Cortex of kidney (tissue), 1 donor: ENCODE measurements at regions not wholly inside any gene's neighbourhood (a gene's known extent, or its start where the extent isn't known, plus 50 kb on each side); places are given as distances from the start of the nearest gene placed in this dataset.
"Not testable (repeated sequence)": the region's sequence is repeated elsewhere in the genome, so short reads cannot be mapped to it uniquely, and the experiment has no call there.

Source experiments
- DNase-seq: peaks from one replicate; lab custom pipeline; 2025; lab: John Stamatoyannopoulos, UW

DNA sequence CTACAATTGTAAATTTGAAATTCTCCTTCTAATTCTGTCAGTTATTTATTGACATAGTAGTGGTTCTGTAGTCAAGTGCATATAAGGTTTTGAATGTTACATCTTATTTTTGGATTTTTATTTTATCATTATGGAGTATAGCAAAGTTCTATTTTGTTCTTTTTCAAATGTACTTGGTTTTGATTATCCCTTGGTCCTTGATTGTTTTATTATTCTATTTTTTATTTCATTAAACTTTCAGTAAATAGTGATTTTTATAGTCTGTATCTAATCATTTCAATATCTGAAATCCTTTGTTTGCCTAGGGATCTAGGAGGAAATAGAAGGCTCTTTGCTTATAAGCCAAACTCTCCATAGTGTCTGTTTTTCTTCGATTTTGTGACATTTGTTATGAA lies 87.8 kb downstream of the HFE start:
- no peak for DNase-seq

DNA sequence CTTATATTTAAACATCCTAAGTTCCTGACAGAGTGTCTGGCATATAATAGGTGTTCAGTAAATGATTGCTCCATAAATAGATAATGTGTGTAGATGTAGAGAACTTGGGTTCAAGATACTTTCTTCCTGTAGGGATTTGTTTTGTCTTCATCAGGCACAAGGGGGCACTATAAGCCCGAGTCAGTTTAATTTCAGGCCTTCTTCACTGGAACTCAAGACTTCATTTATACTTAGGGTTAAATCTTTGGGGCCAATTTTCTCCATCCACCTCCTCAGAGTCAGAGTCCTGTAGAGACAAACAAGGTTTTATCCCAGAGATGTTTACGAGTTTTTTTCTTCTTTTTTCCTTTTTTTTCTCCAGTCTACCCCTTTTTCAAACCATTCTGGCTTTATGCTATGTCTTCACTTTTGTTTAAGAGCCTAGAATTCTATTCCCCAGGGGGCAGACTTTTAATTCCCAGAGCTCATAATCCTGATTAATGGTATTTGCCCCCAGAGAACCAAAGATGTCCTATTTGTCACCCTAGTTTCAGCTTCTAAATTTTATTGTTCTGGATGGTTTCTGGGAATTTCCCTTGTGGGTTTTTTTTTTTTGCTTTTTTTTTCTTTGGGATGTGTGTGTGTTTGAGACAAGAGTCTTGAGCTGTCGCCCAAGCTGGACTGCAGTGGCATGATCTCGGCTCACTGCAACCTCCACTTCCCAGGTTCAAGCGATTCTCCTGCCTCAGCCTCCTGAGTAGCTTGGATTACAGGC lies 88.4 kb downstream of the HFE start:
- no peak for DNase-seq

DNA sequence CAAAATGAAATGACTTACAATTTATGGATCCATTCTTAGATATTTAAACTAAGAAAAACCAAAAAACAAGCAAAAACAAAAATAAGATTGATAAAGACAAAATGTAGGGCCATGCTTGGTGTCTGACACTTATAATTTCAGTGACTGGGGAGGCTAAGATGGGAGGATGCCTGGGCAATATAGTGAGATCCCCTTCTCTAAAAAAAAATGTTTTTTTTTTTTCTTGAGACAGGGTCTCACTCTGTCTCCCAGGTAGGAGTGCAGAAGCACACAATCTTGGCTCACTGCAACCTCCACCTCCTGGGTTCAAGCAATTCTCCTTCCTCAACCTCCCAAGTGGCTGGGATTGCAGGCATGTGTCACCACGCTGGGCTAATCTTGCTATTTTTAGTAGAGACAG lies 92.4 kb downstream of the HFE start:
- DNase-seq = no peak

DNA sequence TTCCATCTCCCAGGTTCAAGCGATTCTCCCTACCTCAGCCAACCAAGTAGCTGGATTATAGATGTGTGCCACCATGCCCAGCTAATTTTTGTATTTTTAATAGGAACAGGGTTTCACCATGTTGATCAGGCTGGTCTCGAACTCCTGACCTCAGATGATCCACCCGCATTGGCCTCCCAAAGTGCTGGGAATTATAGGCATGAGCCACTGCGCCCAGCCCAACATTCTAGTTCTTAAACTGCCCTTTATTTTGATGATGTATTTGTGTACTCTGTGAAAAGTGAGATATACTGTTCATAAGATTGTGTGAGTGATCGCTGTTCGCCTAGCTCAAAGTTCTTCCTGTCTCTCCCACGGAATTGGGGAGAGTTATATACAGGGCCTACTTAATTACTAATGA lies 93.1 kb downstream of the HFE start:
- no peak for DNase-seq

DNA sequence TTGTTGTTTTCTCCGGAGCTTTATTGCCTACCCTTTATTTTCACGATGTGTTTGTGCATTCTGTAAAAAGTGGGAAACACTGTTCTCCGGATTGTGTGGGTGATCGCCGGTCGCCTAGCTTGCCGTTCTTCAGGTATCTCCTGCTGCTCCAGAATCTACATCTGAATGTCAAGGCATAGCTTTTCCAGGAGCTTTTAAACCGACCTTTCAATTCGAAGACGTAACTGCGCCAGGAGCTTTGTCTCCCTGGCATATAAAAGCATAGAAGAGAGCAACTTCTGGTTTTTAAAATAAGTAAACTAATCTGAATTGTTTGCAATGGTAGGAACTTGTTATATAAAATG lies 96.0 kb downstream of the HFE start:
- DNase-seq = no peak

DNA sequence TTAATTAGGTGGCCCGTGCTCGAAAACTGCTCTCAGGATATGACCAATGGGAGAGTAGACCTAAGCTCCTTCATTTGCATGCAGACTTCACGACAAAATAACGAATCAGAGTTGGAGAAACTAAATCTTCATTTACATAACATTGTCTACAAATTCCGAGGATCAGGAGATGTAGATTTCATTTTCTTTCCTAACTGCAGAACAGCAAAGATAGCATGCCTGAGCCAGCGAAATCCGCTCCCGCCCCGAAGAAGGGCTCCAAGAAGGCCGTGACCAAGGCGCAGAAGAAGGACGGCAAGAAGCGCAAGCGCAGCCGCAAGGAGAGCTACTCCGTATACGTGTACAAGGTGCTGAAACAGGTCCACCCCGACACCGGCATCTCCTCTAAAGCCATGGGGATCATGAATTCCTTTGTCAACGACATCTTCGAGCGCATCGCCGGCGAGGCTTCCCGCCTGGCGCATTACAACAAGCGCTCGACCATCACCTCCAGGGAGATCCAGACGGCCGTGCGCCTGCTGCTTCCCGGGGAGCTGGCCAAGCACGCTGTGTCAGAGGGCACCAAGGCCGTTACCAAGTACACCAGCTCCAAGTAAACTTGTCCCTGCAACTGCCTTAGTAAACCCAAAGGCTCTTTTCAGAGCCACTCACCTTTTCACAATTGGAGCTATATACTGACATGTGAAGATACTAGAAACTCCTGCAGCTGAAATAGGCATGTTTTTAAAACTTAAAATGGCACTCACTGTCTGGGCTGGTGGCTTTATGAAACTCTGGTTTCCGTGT lies 96.5 kb downstream of the HFE start:
- no peak for DNase-seq

DNA sequence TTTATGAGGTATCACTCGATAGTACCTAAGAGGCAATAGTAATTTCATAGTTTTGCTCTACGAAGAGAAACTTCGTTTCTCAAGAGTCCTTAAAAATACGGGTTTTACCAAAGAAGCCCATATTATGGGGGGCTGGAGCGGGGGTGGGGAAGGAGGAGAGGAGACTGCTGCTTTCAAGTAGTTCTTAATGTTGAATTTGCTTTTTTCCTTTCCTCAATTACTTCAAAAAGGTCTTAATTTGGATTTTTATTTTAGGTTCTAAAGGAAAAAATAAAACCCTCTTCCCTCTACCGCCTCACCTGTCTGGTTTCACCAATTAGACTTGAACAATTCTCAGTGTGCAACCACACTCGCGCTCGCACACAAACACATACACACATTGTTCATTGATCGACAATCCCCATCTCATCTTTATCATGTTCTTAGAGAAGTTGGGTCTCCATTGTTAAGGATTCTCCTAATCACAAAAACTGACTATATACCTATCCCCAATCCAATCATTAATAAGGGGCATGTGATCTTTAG lies 97.2 kb downstream of the HFE start:
- DNase-seq = no peak

DNA sequence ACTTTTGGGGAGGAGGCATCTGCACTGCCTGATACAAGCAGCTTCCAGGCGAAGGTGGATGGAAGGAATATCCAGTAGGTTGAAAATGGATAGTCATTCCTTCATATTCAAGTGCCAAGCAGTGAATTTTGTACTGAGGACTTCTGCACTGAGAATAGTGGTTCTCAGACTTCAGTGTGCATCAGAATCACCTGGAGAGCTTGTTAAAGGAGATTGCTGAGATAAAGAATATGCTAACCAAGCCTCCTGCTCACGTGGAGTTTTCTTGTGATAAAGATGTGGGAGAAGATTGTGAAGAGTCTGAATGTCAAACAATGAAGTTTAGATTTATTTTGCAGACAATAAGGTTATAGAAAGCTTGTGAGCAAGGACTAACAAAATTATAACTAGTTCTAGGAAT lies 97.8 kb downstream of the HFE start:
- DNase-seq = no peak

DNA sequence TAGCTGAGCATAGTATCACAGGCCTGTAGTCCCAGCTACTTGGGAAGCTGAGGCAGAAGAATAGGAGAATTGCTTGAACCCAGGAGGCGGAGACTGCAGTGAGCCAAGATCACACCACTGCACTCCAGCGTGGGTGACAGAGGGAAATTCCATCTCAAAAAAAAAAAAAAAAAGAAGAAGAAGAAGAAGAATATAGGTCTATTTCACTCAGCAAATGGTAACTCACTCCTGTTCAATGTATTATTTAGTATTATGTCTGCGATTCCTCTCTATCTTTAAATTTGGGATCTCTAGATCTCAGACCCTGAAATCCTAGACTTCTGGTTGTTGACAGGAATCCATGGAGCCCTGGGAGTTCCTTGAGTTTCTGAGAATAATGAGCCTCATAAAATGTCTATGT lies 98.6 kb downstream of the HFE start:
- no peak for DNase-seq

DNA sequence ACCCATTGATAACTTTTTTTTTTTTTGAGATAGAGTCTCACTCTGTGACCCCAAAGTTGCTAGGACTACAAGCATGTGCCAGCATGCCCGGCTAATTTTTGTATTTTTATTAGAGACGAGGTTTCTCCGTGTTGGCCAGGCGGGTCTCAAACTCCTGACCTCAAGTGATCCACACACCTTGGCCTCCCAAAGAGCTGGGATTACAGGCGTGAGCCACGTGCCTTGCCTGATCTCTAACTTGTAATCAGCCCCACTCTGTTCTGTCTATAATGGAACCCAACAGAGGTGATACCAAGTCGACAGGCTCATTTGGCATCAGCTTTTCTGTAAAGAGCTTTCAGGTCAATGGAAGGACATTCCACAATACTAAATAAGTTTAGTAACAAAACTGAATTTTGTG lies 99.4 kb downstream of the HFE start:
- DNase-seq = no peak

DNA sequence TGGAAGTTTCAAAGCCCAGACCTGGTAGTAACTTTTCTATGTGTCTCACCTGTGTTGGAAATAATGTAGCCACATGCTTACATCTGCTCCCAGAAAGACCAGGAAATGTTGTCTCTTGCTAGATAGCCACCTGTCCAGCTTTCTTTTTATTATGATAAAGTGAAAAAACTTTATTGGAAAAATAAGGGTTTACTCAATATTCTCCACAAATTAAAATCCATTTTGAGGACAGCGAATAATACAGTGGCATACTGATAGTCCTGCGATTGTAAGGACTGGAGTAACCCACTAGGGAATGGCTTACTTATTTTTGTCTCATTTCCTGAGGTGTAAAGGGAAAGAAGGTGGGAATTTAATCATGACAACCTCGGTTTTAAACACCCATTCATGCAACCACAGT lies 100.1 kb downstream of the HFE start:
- DNase-seq = no peak

DNA sequence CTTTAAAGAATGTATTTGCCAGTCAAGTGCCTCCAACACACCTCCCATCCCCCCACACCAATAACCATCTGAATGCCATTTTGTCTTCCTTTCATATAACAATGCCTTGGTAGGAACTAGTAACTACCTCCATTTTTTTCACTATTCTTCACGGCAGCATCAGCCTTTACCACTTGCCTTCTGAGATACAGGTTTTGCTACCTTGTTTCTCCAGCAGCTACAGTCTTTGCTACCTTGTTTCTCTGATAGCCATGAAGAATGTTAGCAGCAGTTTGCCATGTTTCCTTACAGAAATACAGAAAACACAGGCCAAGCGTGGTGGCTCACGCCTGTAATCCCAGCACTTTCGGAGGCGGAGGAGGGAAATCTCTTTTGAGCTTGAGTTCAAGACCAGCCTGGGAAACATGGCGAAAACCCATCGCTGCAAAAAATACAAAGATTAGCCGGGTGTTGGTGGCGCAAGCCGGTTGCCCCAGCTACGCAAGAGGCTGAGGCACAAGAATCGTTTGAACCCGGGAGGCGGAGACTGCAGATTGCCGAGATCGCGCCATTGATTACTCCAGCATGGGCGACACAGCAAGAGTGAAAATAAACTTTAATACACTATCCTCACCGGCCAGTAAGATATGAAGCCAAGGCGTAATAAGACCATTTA lies 100.9 kb downstream of the HFE start:
- DNase-seq = no peak

DNA sequence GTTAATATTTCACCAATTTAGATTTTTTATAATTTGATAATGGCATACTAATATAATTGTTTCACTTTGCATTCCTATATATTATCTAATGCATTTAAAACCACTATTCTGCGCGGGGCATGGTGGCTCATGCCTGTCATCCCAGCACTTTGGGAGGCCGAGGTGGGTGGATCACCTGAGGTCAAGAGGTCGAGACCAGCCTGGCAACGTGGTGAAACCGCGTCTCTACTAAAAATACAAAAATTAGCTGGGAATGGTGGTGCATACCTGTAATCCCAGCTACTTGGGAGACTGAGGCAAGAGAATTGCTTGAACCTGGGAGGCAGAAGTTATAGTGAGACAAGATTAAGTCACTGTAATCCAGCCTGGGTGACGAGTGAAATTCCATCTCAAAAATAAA lies 104.3 kb downstream of the HFE start:
- not testable (repeated sequence) for DNase-seq

DNA sequence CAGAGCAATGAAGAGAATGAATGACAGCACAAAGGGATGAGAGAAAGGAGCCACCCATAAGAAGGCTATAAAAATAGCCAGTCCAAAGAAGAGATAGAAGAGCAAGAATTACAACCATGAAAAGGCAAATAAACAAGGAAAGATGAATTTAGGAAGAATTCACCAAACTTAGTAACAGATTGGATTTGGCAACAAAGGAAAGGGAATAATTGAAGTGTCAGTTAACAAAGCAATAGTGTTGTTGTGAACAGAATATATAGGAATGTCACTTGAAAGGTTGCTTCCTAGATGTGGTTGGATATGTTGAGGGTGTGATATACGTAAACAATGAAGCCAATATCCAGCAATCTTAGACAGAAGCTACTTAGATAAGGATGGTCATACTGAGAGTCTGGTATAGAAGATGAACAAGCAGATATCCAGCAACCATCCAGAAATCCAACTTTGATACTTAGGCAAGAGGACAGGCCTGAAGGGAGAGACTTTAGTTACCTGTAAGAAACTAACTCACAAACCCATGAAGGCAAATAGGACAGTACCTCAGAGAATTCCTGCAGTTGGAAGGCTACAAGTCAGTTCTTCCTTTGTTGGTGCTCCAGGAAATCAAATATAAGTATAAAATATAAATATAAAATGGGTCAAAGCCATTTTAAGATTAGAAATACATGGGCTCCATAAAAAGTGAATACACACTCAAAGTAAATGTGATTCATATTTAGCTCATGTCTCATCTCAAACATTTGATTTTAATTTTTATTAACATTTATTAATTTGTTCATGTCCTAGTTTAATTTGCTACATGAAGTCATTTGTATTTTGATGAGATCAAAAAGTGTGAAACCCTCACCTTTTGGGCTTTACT lies 106.5 kb downstream of the HFE start:
- no peak for DNase-seq

DNA sequence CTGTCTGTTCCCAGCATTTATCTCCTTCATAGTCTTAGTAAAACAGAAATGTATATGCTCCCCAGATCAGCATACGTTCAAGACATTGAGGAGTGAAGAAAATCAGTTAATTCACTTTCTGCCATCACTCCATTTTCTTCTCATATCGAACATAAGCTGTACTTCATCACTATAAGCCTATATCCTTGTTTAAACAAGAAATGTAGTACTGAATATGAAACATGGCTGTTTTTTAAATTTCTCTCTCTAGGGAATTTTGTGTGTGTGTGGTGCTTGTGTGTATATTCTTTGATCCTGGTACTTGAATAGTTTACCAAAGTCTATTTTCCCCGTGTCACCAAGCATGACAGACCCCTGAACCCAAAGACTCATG lies 107.1 kb downstream of the HFE start:
- DNase-seq = no peak

DNA sequence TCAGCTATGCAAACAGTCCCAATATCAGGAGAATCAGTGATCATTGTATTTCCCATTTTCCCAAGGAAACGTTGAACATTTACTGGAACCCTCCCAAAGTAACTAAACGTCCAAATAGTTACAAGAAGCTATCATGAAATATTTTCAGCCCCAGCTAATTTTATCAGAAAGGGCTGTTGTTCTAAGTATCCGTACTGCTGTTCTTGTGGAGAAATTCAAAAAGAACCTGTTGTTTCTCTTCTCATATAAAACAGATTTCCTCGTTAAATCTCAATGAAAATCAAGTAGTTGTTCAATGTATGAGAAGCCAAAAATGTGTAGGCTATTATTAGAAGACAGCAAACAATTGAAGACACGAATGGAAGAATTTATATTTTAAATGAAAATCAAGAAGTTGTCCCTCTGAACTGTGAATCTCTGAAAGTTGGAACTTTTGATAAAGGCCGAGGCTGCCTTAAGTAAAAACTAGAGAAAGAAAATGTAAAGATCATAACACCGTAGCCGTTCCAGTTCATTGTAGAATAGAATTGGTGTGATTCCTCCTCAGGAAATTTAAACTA lies 107.7 kb downstream of the HFE start:
- no peak for DNase-seq

DNA sequence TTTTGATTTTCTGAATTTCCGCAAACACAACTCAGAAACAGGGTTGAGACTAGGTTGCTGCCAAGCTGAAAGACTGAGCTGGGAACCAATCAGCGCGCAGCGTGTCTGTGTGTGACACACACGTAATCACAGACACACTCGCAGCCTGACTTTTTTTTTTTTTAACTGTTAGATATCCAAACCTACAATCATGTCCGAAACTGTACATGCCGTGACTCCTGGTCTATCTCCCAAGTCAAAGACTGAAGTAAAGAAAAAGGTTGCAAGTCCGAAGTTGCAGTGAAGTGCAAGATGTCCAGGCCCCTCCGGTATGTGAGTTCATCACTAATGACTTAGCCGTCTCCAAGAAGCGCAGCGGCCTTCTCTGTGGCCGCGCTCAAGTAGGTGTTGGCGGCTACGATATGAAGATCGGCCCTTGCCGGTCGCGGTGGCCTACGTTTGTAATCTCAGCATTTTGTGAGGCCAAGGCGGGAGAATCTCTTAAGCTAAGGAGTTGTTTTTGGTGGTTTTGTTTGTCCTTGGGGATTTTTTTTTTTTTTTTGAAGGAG lies 108.2 kb downstream of the HFE start:
- DNase-seq = no peak

DNA sequence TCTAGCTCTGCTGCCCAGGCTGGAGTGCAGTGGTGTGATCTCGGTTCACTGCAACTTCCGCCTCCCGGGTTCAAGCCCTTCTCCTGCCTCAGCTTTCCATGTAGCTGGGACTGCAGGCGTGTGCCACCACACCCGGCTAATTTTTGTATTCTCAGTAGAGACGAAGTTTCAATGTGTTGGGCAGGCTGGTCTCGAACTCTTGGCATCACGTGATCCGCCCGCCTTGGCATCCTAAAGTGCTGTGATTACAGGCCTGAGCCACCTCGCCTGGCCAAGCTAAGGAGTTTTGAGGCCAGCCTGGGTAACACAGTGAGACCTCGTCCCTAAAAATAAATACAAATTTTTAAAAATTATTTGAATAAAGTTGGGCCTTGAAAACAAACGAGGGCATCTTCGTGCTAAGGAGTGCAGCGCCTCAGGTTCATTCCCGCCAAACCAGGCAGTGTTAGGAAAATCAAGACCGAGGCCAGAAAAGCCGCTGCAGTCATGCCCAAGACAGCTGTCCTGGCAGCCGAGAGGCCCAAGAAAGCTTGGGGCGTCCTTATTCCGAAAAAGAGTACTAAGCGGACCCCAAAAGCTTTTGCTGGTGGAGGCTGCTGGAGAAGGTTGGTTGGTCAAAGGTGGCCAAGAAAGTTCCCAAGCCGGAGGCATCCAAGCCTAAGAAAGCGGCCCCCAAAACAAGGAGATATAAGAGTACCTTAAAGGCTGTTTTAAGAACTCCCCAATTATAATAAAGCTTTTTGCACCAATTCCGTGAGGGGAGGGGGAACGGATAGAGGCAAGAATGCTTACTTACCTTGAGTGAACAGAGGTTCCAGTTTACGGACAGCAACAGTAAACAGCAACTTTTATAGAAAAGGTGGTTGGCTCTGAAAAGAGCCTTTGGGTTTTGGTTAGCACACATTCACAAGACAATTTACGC lies 109.0 kb downstream of the HFE start:
- DNase-seq = no peak

DNA sequence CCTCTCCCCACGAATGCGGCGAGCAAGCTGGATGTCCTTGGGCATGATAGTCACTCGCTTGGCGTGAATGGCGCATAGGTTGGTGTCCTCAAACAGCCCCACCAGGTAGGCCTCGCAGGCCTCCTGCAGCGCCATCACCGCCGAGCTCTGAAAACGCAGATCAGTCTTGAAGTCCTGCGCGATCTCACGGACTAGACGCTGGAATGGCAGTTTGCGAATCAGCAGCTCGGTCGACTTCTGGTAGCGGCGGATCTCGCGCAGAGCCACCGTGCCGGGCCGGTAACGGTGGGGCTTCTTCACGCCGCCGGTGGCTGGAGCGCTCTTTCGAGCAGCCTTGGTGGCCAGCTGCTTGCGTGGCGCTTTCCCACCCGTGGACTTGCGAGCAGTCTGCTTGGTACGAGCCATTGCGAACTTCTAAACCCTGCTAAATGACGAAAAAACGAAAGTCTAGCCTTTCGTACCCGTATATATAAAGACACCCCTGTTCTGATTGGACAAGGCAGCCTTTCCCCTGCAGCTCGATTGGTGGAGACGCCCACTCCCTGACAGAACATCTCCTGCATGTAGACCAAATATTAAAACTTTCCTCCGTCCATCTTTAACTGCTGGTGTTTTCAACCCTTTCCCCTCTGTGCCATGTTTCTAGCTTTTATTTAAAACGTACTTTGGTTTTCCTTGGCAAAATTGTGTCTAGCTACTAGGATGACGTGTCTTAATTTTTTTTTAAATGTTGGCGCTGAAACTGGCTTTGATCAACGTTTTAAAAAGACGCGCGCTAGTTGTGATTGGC lies 109.8 kb downstream of the HFE start:
- DNase-seq = no peak

DNA sequence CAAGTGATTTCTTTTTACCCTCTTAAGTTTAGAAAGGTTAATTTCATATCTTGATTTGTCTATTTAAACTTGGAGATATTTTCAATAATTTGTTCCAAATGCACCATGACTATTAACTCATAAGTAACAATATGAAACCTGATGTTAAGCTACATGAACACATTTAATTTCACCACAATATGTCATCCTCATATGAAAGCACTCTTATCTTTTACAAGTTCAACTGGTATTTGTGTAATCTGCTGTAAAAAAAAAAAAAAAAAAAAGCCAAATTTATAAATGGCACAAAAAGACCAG lies 110.4 kb downstream of the HFE start:
- no peak for DNase-seq
